Skin of body (tissue), 1 donor: ENCODE measurements at regions not wholly inside any gene's neighbourhood (a gene's known extent, or its start where the extent isn't known, plus 50 kb on each side); places are given as distances from the start of the nearest gene placed in this dataset.

Experiments
- DNase-seq: peaks from one replicate; lab custom pipeline; 2025; lab: John Stamatoyannopoulos, UW

GRCh38 chr13:31441800-31442510 lies 242.2 kb downstream of the B3GLCT start:
- DNase-seq = no peak

GRCh38 chr13:31442571-31442970 lies 242.8 kb downstream of the B3GLCT start:
- DNase-seq = no peak

GRCh38 chr13:31444266-31444856 lies 244.6 kb downstream of the B3GLCT start:
- DNase-seq = peak; percentile 95

GRCh38 chr13:31452525-31452924 lies 252.8 kb downstream of the B3GLCT start:
- no peak for DNase-seq

- no peak for DNase-seq
Measured at GRCh38 chr13:31455581-31455980, 255.8 kb downstream of the B3GLCT start.

GRCh38 chr13:31456056-31456455 lies 256.3 kb downstream of the B3GLCT start:
- DNase-seq = no peak

GRCh38 chr13:31460061-31460460 lies 260.3 kb downstream of the B3GLCT start:
- DNase-seq = no peak

- DNase-seq = no peak
Measured at GRCh38 chr13:31461923-31462322, 262.1 kb downstream of the B3GLCT start.

- no peak for DNase-seq
Measured at GRCh38 chr13:31462766-31463165, 263.0 kb downstream of the B3GLCT start.

- DNase-seq = no peak
Measured at GRCh38 chr13:31468114-31468902, 268.5 kb downstream of the B3GLCT start.

GRCh38 chr13:31469377-31469776 lies 269.6 kb downstream of the B3GLCT start:
- DNase-seq = no peak

- DNase-seq = no peak
Measured at GRCh38 chr13:31476266-31476665, 263.1 kb upstream of the RXFP2 start.

- peak; percentile 3 for DNase-seq
Measured at GRCh38 chr13:31476753-31477152, 262.6 kb upstream of the RXFP2 start.

- DNase-seq = peak; percentile 72
Measured at GRCh38 chr13:31477961-31478360, 261.4 kb upstream of the RXFP2 start.

GRCh38 chr13:31485183-31485582 lies 254.1 kb upstream of the RXFP2 start:
- DNase-seq = no peak

- no peak for DNase-seq
Measured at GRCh38 chr13:31485651-31486051, 253.7 kb upstream of the RXFP2 start.

- DNase-seq = no peak
Measured at GRCh38 chr13:31495336-31495735, 244.0 kb upstream of the RXFP2 start.

- no peak for DNase-seq
Measured at GRCh38 chr13:31499274-31499673, 240.1 kb upstream of the RXFP2 start.

GRCh38 chr13:31503626-31504025 lies 235.7 kb upstream of the RXFP2 start:
- no peak for DNase-seq

- no peak for DNase-seq
Measured at GRCh38 chr13:31504918-31505317, 234.4 kb upstream of the RXFP2 start.

- DNase-seq = no peak
Measured at GRCh38 chr13:31512331-31512730, 227.0 kb upstream of the RXFP2 start.

- DNase-seq = no peak
Measured at GRCh38 chr13:31514932-31515331, 224.4 kb upstream of the RXFP2 start.

GRCh38 chr13:31515427-31515826 lies 223.9 kb upstream of the RXFP2 start:
- DNase-seq = no peak
